ENCODE measurements at regions not wholly inside any gene's neighbourhood (a gene's known extent, or its start where the extent isn't known, plus 50 kb on each side); places are given as distances from the start of the nearest gene placed in this dataset.

- TF ChIP-seq ZNF532 (CRISPR knock-in tag; IDR thresholded peaks at IDR 0.05; ENCODE audit: borderline replicate concordance): no peak
- TF ChIP-seq GTF2I (CRISPR knock-in tag; conservative IDR thresholded peaks at IDR 0.05): no peak
- no peak for TF ChIP-seq PREB (CRISPR knock-in tag; IDR thresholded peaks at IDR 0.05; ENCODE audit: borderline replicate concordance)
- TF ChIP-seq TCF7 (CRISPR knock-in tag; IDR thresholded peaks at IDR 0.05; ENCODE audit: low read depth): no peak
- TF ChIP-seq FOXJ3 (CRISPR knock-in tag; IDR thresholded peaks at IDR 0.05; ENCODE audit: borderline replicate concordance): no peak
Measured at GRCh38 chr12:124448241-124448954, 119.0 kb downstream of the NCOR2 start (continued).

GRCh38 chr12:124446364-124446763 lies 121.0 kb downstream of the NCOR2 start:
- ChIA-PET POLR2A (no interaction called here), CTCF (no interaction called here)
- Mint-ChIP-seq H3K27me3 (ENCODE audit: low read depth) (no peaks in the 10 kb centered on the region), H3K4me3 (no peak overlapping the region), H3K36me3 (peaks cover 27% of the 10 kb centered on the region), H3K9me3 (no peaks in the 10 kb centered on the region), H3K27ac (no peak overlapping the region), H3K4me1 (peaks cover 7% of the 10 kb centered on the region)
- no peak for ATAC-seq
- no peak for DNase-seq (ENCODE audit: low spot score)
- TF ChIP-seq ARID4B (CRISPR knock-in tag; IDR thresholded peaks at IDR 0.05; ENCODE audit: borderline replicate concordance) (no peak), TEAD4 (CRISPR knock-in tag; IDR thresholded peaks at IDR 0.05) (no peak), GABPB1 (CRISPR knock-in tag; IDR thresholded peaks at IDR 0.05) (no peak), JAZF1 (CRISPR knock-in tag; IDR thresholded peaks at IDR 0.05) (no peak), SMAD3 (CRISPR knock-in tag; IDR thresholded peaks at IDR 0.05; ENCODE audit: borderline replicate concordance) (no peak), PRDM15 (CRISPR knock-in tag; IDR thresholded peaks at IDR 0.05) (no peak), ZNF138 (CRISPR knock-in tag; conservative IDR thresholded peaks at IDR 0.05) (no peak)

Data from WTC11 (cell line).